ENCODE measurements at regions not wholly inside any gene's neighbourhood (a gene's known extent, or its start where the extent isn't known, plus 50 kb on each side); places are given as distances from the start of the nearest gene placed in this dataset.

DNA sequence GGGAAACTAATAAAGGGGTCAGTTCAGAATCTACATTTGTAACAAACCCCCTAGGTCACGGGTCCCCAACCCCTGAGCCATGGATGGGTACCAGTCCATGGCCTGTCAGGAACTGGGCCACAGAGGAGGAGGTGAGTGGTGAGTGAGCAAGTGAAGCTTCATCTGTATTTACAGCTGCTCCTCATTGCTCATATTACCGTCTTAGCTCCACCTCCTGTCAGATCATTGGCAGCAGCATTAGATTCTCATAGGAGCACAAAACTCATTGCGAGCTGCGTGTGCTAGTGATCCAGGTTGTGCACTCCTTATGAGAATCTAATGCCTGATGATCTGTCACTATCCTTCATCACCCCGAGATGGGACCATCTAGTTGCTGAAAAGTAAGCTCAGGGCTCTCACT is 88.4 kb upstream of the MPP7 start:
- TF ChIP-seq EZH2 (IDR thresholded peaks at IDR 0.05; ENCODE audit: borderline replicate concordance, low read depth, low read length, severe bottlenecking) (no peak), CTCF (IDR thresholded peaks at IDR 0.05; ENCODE audit: borderline replicate concordance, extremely low read depth, low read length, poor library complexity, severe bottlenecking) (no peak)

All from DND-41 (cell line).